ENCODE measurements at regions not wholly inside any gene's neighbourhood (a gene's known extent, or its start where the extent isn't known, plus 50 kb on each side); places are given as distances from the start of the nearest gene placed in this dataset.

DNA sequence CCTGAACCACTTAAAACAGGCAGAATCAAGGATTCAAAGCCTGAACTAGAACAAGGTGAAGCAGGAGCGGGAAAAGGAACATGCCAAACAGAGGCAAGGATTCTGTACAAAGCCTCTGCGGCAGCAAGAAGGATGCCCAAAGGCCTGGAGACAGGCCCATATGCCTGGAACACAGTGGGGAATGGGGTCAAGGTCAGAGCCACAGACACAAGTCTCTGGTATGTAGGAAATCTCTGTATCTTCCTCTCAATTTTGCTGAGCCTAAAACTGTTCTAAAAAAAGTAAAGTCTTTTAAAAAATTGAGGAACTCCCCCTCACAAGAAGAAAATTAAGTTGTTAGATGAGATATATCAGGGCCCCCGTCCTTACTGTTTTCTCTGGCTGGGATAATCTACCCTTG, 175.9 kb upstream of the GHITM start:
- no peaks in the 10 kb centered on the region for H3K9me3 ChIP-seq (ENCODE audit: control insufficient read depth, low read depth, low read length)
- H3K9me1 ChIP-seq (ENCODE audit: control insufficient read depth, extremely low read depth, insufficient read depth, low read length): no peaks in the 10 kb centered on the region
- H3K79me2 ChIP-seq (ENCODE audit: control insufficient read depth, insufficient read depth, low read length): no peaks in the 10 kb centered on the region
- no peaks in the 10 kb centered on the region for H4K20me1 ChIP-seq (ENCODE audit: control insufficient read depth, extremely low read depth, insufficient read depth, low read length)
- H3K4me2 ChIP-seq (ENCODE audit: control insufficient read depth, extremely low read depth, insufficient read depth, low read depth, low read length): no peak overlapping the region
- no peak overlapping the region for H3K27ac ChIP-seq (ENCODE audit: control insufficient read depth, insufficient read depth, low read length)
- no peak overlapping the region for H3K9ac ChIP-seq (ENCODE audit: control insufficient read depth, extremely low read depth, insufficient read depth, low read length)
- no peak overlapping the region for H3K4me3 ChIP-seq (ENCODE audit: control insufficient read depth in 2 of 3, extremely low read depth in 1 of 3, insufficient read depth in 2 of 3, low read depth in 1 of 3, low read length in 3 of 3)
- H2AFZ ChIP-seq (ENCODE audit: control insufficient read depth, low read length): no peak overlapping the region
- dilution Hi-C loops (cut with MboI; ENCODE audit: extremely low pct_ligation_motif_present, low sequenced_read_pairs): no loop called here
- TF ChIP-seq EZH2 (IDR thresholded peaks at IDR 0.05; ENCODE audit: low read length): no peak
- FAIRE-seq (no peak), DNase-seq (ENCODE audit: low read depth, low spot score) (no peak)
- H3K4me1 ChIP-seq (ENCODE audit: control insufficient read depth, extremely low read depth, insufficient read depth, low read length): no peaks in the 10 kb centered on the region
- H3K27me3 ChIP-seq (ENCODE audit: control insufficient read depth, extremely low read depth, insufficient read depth, low read length): no peaks in the 10 kb centered on the region
- no peaks in the 10 kb centered on the region for H3K36me3 ChIP-seq (ENCODE audit: control insufficient read depth in 2 of 2, extremely low read depth in 1 of 2, insufficient read depth in 2 of 2, low read length in 2 of 2)

DNA sequence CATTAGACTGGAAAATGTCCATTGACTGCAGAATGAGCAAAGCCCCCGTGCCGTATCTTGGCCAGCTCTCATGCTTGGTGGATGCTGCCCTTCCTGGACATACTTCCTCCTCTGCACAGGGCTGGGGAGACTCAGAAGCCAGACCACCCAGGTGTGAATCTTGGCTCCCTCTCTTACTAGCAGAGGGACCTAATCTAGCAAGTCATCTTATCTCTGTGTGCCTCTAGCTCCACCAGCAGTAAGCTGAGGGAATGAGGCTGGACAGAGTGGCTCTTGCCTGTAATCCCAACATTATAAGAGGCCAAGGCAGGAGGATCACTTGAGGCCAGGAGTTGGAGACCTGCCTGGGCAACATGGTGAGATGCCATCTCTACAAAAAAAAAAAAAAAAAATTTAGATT, 173.8 kb upstream of the GHITM start:
- H3K4me2 ChIP-seq (ENCODE audit: control insufficient read depth, extremely low read depth, insufficient read depth, low read depth, low read length): no peak overlapping the region
- TF ChIP-seq EZH2 (IDR thresholded peaks at IDR 0.05; ENCODE audit: low read length) (no peak), CTCF (optimal IDR thresholded peaks at IDR 0.05 in 1 of 3, IDR thresholded peaks at IDR 0.05 in 1 of 3, conservative IDR thresholded peaks at IDR 0.05 in 1 of 3; ENCODE audit: extremely low read depth in 1 of 3, insufficient read depth in 2 of 3, low read length in 3 of 3) (no peak)
- no peak overlapping the region for H3K9ac ChIP-seq (ENCODE audit: control insufficient read depth, extremely low read depth, insufficient read depth, low read length)
- H2AFZ ChIP-seq (ENCODE audit: control insufficient read depth, low read length): no peak overlapping the region
- no peaks in the 10 kb centered on the region for H4K20me1 ChIP-seq (ENCODE audit: control insufficient read depth, extremely low read depth, insufficient read depth, low read length)
- no peaks in the 10 kb centered on the region for H3K79me2 ChIP-seq (ENCODE audit: control insufficient read depth, insufficient read depth, low read length)
- no peaks in the 10 kb centered on the region for H3K4me1 ChIP-seq (ENCODE audit: control insufficient read depth, extremely low read depth, insufficient read depth, low read length)
- H3K9me3 ChIP-seq (ENCODE audit: control insufficient read depth, low read depth, low read length): no peaks in the 10 kb centered on the region
- no peak overlapping the region for H3K27ac ChIP-seq (ENCODE audit: control insufficient read depth, insufficient read depth, low read length)
- H3K36me3 ChIP-seq (ENCODE audit: control insufficient read depth in 2 of 2, extremely low read depth in 1 of 2, insufficient read depth in 2 of 2, low read length in 2 of 2): no peaks in the 10 kb centered on the region
- no peak overlapping the region for H3K4me3 ChIP-seq (ENCODE audit: control insufficient read depth in 2 of 3, extremely low read depth in 1 of 3, insufficient read depth in 2 of 3, low read depth in 1 of 3, low read length in 3 of 3)
- DNase-seq (ENCODE audit: low read depth, low spot score) (no peak), FAIRE-seq (no peak)
- no peaks in the 10 kb centered on the region for H3K9me1 ChIP-seq (ENCODE audit: control insufficient read depth, extremely low read depth, insufficient read depth, low read length)
- H3K27me3 ChIP-seq (ENCODE audit: control insufficient read depth, extremely low read depth, insufficient read depth, low read length): no peaks in the 10 kb centered on the region
- dilution Hi-C loops (cut with MboI; ENCODE audit: extremely low pct_ligation_motif_present, low sequenced_read_pairs): no loop called here

GRCh38 chr10:83968052-83968451, 171.3 kb upstream of the GHITM start:
- no peaks in the 10 kb centered on the region for H3K79me2 ChIP-seq (ENCODE audit: control insufficient read depth, insufficient read depth, low read length)
- H3K27me3 ChIP-seq (ENCODE audit: control insufficient read depth, extremely low read depth, insufficient read depth, low read length): no peaks in the 10 kb centered on the region
- FAIRE-seq: no peak
- no peak overlapping the region for H3K9ac ChIP-seq (ENCODE audit: control insufficient read depth, extremely low read depth, insufficient read depth, low read length)
- H4K20me1 ChIP-seq (ENCODE audit: control insufficient read depth, extremely low read depth, insufficient read depth, low read length): no peaks in the 10 kb centered on the region
- no peaks in the 10 kb centered on the region for H3K4me1 ChIP-seq (ENCODE audit: control insufficient read depth, extremely low read depth, insufficient read depth, low read length)
- H3K9me1 ChIP-seq (ENCODE audit: control insufficient read depth, extremely low read depth, insufficient read depth, low read length): no peaks in the 10 kb centered on the region
- dilution Hi-C loops (cut with MboI; ENCODE audit: extremely low pct_ligation_motif_present, low sequenced_read_pairs): no loop called here
- no peak overlapping the region for H3K4me2 ChIP-seq (ENCODE audit: control insufficient read depth, extremely low read depth, insufficient read depth, low read depth, low read length)
- no peak for DNase-seq (ENCODE audit: low read depth, low spot score)
- no peak overlapping the region for H3K27ac ChIP-seq (ENCODE audit: control insufficient read depth, insufficient read depth, low read length)
- H2AFZ ChIP-seq (ENCODE audit: control insufficient read depth, low read length): no peak overlapping the region
- no peaks in the 10 kb centered on the region for H3K36me3 ChIP-seq (ENCODE audit: control insufficient read depth in 2 of 2, extremely low read depth in 1 of 2, insufficient read depth in 2 of 2, low read length in 2 of 2)
- TF ChIP-seq CTCF (optimal IDR thresholded peaks at IDR 0.05 in 1 of 3, IDR thresholded peaks at IDR 0.05 in 1 of 3, conservative IDR thresholded peaks at IDR 0.05 in 1 of 3; ENCODE audit: extremely low read depth in 1 of 3, insufficient read depth in 2 of 3, low read length in 3 of 3) (no peak), EZH2 (IDR thresholded peaks at IDR 0.05; ENCODE audit: low read length) (no peak)
- H3K9me3 ChIP-seq (ENCODE audit: control insufficient read depth, low read depth, low read length): no peaks in the 10 kb centered on the region
- no peak overlapping the region for H3K4me3 ChIP-seq (ENCODE audit: control insufficient read depth in 2 of 3, extremely low read depth in 1 of 3, insufficient read depth in 2 of 3, low read depth in 1 of 3, low read length in 3 of 3)

Data from keratinocyte (primary cell).